HG03558 (cell line): ENCODE measurements at regions not wholly inside any gene's neighbourhood (a gene's known extent, or its start where the extent isn't known, plus 50 kb on each side); places are given as distances from the start of the nearest gene placed in this dataset.
A peak's percentile ranks its signal among the peaks of the same experiment; 100 is the strongest.
"Not testable (repeated sequence)": the region's sequence is repeated elsewhere in the genome, so short reads cannot be mapped to it uniquely, and the experiment has no call there.

Experiments used
- ATAC-seq: cut with Tn5 transposase; IDR thresholded peaks from one replicate; pipeline ENCODE4 v1.9.1; 2021; ENCODE audit warnings: moderate number of reproducible peaks; ENCODE audit not compliant: unreplicated experiment; ENCODE audit errors: extremely low read depth

DNA sequence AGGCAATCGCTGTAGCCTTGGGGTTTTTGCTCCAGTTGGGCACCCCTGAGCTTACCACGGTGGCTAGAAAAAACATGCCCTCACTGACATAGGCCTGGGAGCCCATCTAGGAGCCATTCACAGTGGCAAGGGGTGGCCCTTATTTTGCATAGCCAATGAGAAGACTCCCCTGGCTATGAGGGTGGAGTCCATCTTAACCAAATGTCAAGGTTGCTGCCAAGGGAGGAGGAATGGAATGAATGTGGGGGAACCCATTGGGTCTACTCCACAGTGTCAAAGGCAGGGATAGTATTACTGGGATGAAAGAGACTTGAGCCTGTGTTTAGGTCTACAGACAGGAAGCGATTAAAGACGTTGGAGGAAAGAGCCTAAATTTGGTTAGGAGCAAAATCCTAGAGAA is 295.7 kb upstream of the PLGLB2 start:
- not testable (repeated sequence) for ATAC-seq

DNA sequence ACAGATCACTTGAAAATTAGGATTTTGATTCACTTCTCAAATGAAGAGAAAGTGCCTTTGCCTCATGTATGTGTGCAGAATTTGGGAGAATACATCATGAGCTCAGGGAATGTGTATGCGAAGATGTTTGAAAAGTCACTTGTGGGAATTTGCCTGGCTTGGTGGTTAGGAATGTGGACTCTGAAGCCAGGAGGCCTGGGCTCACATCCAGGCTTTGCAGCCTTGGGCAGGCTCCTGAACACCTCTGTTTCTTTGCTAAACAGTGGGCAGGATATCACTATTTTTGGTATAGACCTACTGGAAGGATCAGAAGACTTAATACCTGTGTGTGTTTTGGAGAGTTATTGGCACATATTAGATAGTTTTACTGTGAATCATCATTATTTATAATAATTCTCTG is 295.0 kb upstream of the PLGLB2 start:
- not testable (repeated sequence) for ATAC-seq

DNA sequence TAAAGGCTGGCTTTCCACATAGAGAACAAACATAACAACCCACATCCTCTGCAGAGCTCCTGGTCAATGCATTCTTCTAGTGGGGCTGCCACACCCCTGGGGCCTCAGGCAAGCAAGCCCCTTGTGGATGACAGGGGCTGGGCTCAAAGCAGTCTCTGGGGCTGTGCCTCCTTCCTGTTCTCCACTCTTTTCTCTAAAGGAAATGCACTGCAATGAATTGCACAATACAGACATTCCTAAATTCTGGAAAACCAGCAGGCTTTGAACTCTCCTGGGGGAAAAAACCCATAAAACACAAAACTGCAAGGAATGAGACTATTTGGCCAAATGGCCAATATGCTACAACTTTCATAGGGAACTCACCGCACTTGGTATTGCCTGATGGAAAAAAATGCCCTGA is 293.9 kb upstream of the PLGLB2 start:
- ATAC-seq: not testable (repeated sequence)

DNA sequence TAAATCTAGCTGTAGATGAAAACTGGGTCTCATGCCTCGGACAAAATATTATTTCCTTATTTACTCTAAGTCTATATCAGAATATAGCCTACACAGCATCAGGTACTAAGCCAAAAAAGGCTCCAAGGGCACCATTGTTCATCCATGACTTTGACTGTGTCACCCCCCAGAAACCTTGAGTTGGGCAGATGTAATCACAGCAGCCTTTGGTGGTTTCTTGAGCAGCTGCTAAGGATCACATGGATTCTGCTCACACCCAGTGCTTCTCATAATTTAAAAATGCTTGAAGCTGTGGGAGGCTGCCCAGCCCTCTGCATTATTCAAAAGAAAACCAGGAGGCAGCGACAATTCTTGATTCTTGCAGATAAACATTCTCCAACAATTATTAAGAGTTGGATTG is 293.5 kb upstream of the PLGLB2 start:
- not testable (repeated sequence) for ATAC-seq

DNA sequence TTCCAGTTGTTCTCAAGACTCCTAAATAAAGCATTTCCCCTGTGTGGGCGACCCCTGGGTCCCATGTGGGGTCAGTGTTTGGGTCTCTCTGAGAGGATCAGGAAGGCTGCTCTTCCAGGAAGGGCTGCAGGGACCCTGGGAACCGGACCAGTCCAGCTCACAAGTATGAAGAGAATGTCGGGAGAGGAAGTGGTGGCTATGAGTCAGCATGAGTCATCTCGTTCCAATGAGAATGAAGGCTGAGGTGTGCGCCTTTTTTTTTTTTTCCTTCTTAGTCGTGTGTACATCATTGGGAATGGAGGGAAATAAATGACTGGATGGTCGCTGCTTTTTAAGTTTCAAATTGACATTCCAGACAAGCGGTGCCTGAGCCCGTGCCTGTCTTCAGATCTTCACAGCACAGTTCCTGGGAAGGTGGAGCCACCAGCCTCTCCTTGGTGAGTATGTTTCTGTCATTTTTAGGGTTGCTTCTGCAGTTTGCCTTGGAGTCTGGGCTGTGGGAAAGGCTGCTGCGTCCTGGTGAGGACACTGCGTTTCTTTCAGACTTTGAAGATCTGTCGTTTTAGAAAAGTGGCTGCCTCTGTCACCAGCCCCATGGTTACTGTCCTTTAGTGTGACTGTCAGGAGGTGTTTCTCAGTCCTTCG is 292.6 kb upstream of the PLGLB2 start:
- ATAC-seq: not testable (repeated sequence)

DNA sequence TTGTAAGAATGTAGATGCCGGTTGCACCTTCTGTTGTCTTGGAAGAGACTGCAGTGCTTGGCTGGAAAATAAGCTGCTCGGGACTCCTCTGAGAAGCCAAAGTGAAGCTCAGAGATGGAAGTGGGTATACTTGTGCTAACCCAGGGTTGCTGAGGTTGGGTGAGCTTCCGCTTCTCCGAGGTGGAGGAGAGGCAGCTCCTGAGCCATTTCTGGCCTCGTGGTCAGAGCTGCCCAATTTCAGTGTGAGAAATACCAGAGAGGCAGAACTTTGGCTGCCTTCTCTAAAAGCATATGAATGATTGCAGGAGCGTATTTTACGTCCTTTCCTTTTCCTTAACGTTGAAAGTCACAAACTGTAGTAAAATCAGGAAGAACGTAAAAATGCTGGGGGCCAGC is 292.0 kb upstream of the PLGLB2 start:
- not testable (repeated sequence) for ATAC-seq

DNA sequence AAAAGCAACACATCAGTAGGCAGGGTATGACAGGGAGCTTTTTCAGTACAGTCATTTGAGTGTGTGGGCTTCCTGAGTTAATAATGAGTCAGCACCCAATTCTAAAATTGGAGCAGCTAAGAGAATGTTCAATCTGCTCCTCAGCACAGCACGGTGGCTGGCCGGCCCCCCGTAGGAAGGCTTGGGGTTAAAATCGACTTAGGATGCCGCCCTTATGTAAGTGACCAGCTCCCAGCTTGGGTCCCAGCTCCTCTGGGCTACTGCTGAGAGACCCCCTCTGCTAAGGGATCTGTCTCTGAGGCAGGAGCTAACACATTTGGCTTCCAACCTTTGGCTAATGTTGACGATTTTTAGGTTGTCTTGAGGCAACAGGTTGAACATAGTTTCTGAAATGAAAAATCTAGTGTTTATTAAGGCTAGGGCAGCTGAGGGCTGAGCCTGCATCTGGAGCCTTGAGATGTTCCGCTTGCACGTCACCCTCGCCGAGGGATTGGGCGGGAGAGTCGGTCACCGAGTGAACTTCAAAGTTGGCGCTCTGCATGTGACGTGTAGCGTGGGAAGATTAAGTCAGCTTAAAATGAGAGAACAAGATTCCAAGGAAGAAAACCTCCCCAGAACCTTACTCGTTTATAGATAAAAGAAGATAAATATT is 291.3 kb upstream of the PLGLB2 start:
- ATAC-seq: peak; percentile 52

DNA sequence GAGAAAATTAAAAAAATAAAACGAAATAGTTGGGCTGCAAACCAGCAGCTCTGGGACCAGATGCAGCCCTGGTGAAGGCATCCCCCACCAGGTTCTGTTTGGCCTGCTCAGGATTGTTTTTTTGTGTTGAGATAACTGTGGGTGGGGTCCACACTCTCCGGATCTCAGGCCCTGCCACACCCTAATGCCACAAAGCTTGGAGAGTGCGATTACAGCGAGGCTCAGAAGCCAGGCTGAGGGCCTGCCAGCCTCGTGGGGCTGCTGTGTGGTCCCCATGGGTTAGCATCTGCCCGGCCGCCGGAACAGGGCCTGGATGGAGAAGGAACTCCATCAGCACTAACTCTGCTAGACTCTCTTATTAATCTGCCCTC is 290.8 kb upstream of the PLGLB2 start:
- not testable (repeated sequence) for ATAC-seq

DNA sequence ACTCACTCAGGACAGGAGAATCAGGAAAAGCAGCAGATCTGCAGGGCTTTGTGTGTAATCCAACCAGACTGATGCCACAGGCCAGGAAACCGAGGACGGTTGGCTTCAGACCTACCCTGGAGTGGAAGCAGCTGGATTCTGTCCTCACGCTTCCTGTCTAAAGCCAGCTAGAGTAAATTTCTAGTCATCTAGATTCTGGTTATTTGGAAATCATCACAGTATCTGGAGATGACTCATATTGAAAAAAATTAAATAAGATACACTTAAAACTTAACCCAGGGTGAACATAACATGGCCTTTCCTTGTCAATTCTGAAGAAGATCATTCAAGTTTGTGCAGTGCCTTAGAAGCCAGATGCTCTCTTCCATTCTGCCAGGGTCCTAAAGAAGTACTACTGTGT is 288.9 kb upstream of the PLGLB2 start:
- not testable (repeated sequence) for ATAC-seq

DNA sequence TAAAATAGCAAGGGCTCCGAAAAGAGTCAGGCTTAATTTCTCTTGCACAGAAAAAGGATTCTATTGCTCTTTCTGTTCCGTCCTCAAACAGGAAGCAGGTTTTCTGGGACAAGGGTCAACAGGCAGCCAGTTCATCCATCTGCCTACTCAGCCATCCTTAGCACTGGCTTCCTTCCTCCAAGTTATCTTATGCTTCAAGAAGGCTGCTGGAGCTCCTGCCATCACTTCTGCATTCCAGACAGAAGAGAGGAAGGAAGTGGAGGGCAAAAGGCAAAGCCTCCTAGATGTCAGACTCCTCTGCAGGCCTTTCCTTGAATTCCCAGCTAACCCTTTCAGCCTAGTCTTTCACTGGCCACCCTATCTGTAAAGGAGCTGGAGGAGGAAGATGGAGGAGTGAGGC is 287.8 kb upstream of the PLGLB2 start:
- not testable (repeated sequence) for ATAC-seq

DNA sequence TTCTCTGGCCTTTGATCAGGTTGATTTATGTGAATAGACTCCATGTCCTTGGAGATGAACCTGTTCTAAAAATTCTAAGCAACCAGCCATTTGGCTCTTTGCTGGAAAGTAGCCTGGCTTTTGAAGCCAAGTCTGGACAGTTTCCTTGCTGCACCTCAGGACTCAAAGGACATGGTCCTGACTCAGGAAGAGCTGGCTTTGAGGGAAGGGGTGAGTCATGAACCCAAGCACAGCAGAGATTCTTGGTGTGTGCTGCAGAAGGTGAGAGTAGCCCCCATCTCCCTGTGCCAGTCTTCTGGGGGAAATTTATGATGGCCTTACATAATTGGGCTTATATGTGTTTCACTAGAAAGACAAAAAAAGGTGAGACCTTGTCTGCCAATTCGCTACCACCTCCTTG is 287.2 kb upstream of the PLGLB2 start:
- ATAC-seq: not testable (repeated sequence)

DNA sequence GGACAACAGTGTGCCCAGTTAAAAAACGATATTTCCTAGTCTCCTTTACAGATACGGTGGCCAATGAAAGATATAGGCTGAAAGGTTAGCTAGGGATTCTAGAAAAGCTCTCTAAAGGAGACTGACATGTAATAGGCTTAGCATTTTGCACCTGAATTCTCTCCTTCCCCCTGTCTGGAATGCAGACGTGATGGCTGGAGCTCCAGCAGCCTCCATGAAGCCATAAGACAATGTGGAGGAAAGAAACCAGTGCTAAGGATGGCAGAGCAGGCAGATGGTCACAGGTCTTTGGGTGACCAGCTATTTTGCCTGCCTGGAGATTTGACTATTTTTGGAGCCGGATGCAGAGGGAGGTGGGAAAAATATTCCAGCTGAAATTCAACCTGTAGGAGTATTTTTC is 286.2 kb upstream of the PLGLB2 start:
- not testable (repeated sequence) for ATAC-seq

DNA sequence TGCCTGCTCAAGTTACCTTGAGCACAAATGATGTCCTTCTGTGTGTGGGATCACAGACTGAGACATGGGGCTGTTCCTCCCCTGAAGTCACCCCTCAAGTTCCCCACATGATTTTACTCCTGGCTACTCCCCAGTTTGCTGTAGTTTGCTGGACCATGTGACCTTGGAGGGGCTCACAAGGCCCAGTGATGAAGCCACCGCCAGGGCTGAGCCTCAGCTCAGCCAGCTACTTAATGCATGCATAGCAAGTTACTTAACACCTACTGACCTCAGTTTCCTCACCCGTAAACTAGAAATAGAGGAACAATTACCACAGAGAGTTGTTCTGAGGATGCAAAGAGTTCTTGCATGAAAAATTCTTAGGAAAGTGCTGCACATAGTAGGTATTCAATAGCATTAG is 283.7 kb upstream of the PLGLB2 start:
- ATAC-seq: not testable (repeated sequence)

DNA sequence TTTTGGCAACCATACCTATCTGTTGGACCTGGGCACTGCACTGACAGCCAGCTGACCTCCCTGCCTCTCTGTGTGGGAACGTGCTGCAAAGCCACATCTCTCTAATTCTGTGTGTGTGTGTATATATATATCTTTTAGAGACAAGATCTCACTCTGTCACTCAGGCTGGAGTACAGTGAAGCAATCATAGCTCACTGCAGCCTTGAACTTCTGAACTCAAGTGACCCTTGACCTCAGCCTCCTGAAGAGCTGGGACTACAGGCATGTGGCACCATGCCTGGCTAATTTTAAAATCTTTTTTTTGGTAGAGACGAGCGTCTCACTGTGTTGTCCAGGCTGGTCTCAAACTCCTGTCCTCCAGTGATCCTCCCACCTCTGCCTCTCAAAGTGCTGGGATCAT is 282.2 kb upstream of the PLGLB2 start:
- ATAC-seq: not testable (repeated sequence)

DNA sequence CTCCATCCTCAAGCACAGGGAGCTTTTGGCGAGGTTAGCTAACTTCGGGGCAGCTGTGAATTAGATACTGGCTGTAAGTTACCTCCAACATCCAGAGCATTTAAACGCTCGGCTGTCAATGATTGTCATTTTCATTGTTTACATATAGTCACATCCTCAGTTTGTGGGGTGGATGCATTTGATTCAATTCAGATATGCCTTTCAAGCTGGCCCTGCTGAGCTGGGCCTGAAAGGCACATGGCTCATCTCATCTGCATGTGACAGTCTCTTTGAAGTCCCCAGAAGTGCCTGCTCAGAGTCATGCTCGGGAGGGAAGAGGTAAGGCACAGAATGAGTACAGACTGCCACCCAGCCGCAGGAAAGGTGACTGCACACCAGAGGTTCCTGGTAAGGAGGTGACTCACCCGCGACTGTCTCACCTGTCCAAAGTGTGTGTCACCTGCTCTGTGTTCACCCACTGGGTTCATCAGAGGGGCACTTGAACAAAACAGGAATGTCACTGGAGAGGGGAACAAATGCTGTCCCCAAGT is 281.2 kb upstream of the PLGLB2 start:
- ATAC-seq: peak; percentile 52

DNA sequence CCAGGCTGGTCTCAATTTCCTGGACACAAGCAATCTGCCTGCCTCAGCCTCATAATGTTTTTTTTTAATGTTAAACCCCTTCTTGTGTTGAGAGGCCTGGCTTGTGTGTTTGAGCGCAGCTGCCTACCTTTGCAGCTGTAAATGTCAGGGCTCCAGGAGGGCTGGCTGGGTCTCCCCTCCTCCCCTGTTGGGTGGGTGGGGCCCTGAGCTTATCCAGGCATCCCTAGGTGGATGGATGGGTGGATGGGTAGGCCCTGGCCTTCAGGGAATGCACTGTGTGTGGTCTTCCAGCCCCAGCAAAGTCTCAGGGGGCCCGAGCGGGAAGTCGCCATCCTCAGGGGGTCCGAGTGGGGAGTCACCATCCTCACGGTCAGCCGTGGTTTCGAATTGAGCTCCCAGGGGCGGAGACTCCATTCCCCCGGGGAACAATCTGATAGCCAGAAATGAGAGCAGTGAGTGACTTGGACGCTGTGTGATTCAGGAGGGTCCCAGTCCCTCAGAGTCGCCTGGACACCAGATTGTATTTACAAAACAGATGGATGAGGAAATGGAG is 279.4 kb upstream of the PLGLB2 start:
- not testable (repeated sequence) for ATAC-seq

DNA sequence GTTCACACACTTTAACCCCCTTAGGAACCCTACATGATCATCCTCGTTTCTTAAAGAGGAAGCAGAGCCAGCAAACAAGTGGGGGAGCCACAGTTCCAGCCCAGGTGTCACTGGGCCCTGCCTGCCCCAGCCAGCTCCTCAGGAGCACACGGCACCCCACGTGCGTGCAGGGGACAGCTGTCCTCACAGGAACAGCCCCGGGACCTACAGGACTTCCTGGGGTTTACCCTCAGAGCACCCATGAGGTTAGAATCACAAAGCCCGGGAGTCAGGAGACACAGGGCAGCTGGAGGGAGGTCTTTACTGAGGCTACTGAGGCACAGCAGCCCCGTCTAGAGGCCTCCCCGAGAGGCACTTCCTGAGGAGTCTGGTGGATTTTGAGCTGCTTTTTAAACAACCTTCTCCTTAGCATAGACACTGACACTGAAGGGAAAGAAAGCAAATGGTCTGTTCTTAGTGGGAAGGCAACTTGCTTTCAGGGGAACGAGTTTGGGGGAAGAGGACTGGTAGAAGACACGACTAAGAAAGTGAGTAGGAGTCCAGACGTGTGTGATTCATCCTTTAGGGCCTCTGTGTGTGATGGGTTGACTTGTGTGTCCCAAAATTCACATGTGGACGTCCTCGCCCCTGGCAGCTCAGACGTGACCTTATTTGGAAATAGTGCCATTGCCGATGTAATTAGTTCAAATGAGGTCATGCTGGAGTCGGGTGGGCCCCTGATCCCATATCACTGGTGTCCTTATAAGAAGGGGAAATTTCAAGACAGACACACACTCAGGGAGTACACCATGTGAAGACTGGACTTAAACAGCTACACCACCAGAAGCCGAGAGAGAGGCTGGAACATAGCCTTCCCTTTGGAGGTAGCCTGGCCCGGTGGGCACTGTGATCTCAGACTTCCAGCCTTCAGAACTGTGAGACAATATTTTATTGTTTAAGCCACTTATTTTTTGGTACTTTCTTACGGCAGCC is 278.4 kb upstream of the PLGLB2 start:
- ATAC-seq: not testable (repeated sequence)

DNA sequence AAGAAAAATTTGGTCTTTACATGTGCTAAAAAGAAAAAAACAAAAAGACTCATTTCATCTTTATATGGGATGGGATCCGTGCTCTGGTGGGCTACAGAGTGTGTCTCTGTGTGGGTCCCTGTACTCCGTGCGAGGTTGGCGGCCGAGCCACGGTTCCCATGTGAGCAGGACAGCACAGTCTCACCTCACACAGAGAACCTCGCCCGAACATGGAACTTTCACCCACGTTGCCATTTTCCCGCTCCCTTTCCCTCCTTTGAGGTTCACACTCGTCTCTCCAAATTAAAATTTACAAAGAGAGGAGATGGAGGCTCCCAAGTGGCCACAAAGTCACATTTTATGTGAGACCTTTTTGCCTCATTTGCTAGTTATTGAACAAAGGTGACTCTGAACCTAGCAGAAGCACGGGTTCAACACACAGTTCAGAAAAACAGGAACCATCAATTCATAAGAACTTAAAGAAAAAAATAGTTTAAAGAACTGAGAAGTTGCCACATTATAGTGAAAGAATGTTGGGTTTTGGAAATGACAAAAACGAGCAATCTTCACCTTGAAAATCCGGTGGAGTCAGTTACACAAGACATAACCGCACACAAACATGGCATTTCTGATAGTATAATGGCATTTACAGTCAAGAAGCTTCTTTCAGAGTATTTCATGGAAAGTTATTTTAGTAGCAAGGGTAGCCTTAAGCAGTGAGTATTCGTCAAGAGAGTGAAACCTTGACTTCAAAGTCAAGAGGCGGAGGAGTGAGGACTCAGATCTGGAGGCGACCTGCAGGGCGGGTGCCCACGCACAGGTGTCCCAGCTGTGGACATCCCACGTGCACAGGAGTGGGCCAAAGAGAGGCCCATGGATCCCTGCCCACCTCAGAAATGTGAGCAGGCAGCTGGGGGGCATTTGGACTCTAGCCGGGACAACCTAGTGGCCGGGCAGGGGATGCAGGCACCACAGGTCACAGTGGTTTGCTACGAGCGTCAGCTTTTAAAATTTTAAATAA is 277.2 kb upstream of the PLGLB2 start:
- ATAC-seq: not testable (repeated sequence)

DNA sequence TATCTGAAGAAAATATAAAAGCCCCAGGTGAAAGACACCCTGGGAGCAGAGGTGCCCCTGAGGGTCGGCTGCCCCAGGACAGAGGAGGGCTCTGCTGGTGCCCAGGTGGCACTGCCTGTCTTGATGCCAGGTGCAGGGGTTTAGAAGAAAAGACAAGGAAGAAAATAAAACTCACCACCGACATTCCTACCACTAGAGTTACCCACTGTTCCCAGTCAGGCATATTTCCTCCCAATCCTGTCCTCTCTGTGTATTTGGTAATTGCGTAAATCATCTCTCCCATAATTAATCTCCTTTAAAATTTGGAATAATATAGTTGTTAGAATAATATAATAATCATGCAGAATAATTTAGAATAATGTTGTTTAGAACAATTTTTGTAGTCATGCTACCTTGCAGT is 276.4 kb upstream of the PLGLB2 start:
- not testable (repeated sequence) for ATAC-seq
